ENCODE measurements at regions not wholly inside any gene's neighbourhood (a gene's known extent, or its start where the extent isn't known, plus 50 kb on each side); places are given as distances from the start of the nearest gene placed in this dataset.
"Not testable (repeated sequence)": the region's sequence is repeated elsewhere in the genome, so short reads cannot be mapped to it uniquely, and the experiment has no call there.

DNA sequence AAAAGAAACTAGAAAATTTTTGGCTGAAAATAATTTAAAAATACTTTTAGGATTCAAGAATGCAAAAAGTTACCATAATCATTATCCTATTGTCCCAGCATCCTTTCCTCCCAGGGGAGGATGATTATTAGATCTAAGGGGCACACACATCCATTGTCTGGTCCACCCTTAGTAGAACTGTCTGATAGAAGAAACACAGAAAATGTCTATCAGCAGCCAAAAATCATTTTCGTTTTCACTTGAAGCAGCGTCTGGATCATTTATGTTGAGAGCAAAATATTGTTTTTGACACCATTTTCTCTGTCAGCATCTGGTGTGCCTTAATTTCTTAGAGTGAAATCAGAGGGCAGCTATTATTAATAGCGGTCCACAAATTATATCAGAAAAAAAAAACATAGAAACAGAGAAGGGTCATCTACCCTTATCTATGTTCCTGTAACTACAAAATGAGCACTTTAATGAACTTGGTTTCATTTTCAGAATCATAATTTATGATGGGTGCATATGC lies 446.3 kb downstream of the TRAM1L1 start:
- DNase-seq = no peak

DNA sequence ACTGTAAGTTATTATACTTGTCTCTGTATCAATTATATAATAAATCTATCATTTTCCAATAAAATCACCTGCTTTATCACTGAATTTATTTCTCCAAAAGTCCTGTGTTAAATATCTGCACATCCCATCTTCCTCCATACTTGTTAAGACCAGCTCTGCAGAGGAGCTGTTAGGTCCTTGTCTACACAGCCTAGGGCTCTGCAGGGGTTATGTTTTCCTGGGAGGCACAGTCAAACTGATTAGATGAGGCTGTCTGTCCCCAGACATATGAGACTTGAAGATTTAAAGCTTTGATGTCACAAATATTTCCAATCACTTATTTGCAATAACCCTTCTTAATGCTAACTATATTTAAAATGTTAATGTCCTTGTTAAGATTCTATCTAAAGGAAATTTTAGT lies 446.8 kb downstream of the TRAM1L1 start:
- DNase-seq = no peak

DNA sequence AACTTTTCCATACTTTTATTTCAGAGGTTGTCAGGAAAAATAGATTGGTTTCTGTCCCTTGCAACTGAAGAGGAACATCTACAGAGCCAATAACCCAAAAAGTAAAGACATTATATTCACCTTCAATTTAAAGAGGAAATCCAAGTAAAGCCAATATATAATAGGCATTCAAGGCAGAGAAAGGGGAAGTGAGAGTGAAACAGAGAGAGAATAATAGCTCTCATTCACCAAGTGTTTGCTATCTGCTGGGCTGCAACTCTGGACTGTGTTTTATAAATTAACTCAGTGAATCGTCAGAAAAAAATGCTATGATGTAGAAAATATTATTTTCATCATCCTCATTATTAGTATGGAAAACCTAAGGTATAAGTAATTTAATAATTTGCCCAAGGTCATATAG lies 448.5 kb downstream of the TRAM1L1 start:
- DNase-seq = no peak

DNA sequence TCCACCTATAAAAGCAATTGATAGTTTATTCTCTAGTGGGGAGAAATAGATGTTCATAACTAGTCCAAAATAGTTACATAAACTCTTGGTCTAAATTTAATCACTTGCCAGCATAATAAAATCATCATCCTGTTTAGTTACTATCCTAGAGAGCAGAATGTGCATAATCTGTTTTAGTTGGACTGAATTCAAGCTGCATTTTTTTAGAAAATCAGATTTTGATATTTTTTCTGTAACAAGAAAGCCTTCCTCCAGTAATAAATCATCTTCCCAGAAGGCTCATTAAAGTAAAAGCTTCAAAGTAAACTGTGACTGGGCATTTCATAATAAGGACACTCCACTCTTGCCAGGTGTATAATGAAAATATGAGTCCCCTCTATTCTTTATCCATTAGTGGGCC lies 453.1 kb downstream of the TRAM1L1 start:
- DNase-seq = no peak

DNA sequence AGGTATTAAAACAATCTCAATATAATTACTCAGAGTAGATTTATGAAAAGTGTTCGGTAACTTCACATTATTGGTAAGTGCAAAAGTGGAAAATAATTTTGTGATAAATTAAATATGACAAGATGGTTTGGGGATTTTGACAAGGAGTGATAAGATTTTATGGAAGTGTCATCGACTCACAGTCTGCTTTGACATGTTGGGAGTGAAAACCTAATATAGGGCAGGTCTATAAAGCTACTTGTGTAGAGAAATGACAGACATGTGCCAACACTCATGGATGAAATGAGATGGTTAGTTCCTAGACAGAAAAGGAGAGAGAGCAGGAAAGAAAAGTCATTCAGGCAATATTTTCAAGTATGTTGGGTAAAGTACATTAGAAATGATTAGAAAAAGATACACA lies 456.8 kb downstream of the TRAM1L1 start:
- DNase-seq = no peak

DNA sequence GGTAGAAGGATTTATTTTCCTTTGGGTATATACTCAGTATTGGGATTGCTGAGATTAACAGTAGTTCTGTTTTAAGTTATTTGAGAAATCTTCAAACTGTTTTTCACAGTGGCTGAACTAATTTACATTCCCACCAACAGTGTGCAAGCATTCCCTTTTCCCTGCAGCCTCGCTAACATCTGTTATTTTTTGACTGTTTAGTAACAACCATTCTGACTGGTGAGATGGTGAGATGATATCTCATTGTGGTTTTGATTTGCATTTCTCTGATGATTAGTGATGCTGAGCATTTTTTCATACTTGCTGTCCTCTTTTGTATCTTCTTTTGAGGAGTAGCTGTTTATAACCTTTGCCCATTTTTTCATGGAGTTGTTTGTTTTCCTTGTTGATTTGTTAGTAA lies 457.8 kb downstream of the TRAM1L1 start:
- DNase-seq = peak; percentile 4

DNA sequence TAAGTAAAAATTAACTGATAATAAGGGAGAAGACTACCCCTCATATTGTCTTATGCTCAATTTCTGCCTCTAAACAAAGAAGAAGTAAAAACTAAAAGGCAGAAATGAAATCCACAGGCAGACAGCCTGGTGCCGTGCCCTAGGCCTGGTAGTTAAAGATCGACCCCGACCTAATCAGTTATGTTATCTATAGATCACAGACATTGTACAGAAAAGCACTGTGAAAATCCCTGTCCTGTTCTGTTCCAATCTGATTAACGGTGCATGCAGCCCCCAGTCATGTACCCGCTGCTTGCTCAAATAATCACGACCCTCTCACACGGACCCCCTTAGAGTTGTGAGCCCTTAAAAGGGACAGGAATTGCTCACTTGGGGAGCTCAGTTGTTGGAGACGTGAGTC lies 465.9 kb downstream of the TRAM1L1 start:
- DNase-seq = not testable (repeated sequence)

DNA sequence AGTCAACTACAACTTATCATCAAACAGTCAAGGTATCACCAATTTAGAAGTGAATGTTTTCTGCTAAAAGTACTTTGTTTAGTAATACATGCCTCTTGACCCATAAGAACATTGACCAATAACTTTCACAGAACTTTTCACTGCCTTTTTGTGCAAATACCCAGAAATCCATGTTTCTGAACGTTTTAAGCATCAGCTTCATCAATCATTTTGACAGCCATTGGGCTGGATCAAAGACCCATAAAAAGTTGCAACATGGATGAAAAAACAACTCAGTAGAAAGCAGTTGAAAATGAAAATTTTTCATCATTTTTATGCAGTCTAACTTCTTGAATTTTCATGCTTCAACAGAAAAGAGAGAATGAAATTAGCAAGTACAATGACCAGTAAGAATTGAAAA lies 466.7 kb downstream of the TRAM1L1 start:
- DNase-seq = no peak

DNA sequence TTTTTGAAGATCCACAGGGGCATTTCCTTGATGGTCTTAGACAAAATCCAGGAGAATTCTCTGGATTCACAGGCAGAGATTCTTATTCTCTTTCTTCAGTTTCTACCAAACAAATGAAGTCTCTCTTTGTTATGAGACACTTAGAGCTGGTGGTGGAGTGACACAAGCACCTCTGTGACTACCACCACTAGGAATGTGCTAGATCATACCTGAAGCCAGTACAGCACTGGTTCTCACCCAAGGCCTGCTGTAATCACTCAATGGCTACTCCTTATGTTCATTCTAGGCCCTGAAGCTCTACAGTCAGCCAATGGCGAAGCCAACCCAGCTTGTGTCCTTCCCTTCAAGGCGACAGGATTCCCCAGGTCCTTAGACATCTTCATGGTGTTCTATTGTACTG lies 482.3 kb downstream of the TRAM1L1 start:
- no peak for DNase-seq

DNA sequence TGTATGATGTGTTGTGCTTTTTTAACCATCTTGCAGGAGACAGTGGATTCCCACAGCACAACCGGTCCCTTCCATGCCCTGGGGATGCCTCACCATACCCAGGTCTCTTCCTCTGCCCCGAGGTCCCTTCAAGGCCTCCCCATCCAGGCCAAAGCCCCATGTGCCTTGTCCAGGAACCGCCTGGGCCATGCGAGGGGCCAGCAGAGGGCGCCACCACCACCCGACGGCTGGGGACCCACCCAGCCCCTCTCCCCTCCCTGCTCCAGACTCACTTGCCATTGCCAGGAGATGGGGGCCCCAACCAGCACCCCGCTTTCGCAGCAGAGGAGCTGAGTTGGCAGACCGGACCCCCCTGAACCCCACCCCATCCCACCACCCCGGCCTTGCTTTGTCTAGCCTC lies 485.5 kb downstream of the TRAM1L1 start:
- DNase-seq = no peak

DNA sequence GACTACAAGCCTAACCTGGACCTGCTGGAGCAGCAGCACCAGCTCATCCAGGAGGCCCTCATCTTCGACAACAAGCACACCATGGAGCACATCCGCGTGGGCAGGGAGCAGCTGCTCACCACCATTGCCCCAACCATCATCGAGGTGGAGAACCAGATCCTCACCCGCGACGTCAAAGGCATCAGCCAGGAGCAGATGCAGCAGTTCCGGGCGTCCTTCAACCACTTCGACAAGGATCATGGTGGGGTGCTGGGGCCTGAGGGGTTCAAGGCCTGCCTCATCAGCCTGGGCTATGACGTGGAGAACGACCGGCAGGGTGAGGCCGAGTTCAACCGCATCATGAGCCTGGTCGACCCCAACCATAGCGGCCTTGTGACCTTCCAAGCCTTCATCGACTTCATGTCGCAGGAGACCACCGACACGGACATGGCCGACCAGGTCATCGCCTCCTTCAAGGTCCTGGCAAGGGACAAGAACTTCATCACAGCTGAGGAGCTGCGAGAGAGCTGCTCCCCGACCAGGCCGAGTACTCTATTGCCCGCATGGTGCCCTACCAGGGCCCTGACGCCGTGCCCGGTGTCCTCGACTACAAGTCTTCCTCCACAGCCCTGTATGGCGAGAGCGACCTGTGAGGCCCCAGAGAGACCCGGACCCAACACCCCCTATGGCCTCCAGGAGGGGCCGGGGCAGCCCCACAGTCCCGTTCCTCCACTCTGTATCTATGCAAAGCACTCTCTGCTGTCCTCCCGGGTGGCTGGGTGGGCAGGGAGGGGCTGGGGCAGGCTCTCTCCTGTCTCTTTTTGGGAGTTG lies 486.2 kb downstream of the TRAM1L1 start:
- DNase-seq = no peak

DNA sequence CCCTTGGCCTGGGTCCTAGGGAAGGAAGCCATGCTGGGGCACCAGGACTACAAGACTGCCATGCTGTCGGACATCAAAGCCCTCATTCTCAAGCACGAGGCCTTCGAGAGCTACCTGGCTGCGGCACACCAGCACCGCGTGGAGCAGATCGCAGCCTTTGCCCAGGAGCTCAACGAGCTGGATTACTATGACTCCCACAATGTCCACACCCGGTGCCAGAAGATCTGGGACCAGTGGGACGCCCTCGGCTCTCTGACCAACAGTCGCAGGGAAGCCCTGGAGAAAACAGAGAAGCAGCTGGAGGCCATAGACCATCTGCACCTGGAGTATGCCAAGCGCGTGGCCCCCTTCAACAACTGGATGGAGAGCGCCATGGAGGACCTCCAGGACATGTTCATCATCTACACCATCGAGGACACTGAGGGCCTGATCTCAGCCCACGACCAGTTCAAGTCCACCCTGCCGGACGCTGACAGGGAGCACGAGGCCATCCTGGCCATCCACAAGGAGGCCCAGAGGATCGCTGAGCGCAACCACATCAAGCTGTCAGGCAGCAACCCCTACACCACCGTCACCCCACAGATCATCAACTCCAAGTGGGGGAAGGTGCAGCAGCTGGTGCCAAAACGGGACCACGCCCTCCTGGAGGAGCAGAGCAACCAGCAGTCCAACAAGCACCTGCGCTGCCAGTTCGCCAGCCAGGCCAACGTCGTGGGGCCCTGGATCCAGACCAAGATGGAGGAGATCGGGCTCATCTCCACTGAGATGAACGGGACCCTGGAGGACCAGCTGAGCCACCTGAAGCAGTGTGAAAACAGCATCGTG lies 487.0 kb downstream of the TRAM1L1 start:
- DNase-seq = no peak

DNA sequence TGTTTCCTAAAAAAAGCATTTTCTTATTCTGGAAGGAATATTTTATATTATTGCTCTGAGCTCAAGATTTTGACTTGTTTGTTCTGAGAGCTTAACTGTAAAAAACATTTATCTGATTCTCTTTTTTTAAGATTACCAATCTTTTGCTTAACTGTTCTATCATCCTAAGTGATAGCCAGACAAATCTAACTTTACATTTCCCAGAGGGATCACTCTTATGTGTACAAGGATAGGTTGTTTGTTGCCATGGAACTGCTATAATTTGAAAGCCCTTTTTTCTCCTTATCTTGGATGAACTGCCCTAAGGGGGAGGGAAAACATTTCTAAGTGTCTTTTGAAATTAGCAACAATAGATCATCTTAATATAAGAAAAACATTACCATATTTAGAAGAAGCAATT lies 494.7 kb downstream of the TRAM1L1 start:
- DNase-seq = no peak

DNA sequence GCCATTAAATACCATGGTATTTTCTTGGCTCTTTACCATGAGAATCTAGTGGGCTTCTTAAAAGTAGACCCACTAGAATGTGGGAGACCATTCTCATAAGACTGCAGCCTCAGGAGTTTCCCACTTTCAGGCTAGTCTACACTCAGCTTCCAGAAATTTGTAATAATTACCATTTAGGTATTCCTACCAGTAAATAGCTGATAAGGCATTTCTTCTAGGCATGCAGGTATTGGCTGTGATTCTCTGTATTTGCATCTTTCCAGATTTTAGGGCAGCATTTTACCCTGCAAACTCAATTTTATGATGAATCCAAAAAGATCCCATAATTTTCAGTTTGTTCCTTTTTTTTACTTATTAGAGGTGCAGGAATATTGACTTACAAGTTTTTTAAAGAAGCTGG lies 496.6 kb downstream of the TRAM1L1 start:
- no peak for DNase-seq

DNA sequence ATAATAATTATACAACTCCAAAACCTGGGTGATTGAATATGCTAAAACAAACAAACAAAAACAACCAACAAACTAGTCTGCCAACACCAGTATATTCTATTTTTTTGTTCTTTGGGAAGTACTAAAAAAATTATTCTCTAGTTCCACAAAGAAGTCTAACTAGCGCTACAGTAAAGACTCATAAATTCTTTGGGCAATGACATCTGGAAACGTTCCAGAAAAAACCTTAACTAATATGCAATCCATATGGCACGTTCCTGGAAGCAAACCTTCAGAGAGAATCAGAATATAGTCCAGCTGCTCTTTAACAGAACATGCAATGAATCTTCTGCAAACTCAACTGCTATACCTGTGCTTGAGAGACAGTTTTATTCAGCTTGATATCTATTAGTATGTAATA lies 500.1 kb downstream of the TRAM1L1 start:
- DNase-seq = peak; percentile 1

DNA sequence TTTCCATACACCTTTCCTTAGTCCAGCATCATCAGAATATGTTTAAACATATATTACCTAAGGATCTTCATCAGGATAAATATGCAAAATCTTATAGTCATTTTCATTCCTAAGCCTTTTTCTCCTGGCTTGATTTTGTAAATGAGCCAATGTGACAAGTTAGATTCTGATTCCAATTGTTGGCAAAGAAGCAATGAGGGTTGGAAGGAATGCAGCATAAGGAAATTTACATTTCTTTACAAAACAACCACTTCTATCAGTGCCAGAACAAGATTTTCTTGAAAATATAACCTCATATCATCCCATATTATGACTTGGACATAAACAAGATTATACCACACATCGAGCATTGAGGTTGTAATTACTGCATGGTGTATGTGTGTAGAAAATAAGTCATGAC lies 508.1 kb downstream of the TRAM1L1 start:
- DNase-seq = no peak

DNA sequence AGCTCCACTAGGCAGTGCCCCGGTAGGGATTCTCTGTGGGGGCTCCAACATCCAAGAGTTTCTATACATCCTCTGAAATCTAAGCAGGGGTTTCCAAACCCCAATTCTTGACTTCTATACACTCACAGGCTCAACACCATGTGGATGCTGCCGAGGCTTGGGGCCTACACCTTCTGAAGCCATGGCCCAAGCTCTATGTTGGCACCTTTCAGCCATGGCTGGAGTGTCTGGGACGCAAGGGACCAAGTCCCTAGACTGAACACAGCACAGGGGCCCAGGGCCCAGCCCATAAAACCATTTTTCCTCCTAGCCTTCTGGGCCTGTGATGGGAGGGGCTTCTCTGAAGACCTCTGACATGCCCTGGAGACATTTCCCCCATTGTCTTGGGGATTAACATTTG lies 511.8 kb downstream of the TRAM1L1 start:
- DNase-seq = no peak

DNA sequence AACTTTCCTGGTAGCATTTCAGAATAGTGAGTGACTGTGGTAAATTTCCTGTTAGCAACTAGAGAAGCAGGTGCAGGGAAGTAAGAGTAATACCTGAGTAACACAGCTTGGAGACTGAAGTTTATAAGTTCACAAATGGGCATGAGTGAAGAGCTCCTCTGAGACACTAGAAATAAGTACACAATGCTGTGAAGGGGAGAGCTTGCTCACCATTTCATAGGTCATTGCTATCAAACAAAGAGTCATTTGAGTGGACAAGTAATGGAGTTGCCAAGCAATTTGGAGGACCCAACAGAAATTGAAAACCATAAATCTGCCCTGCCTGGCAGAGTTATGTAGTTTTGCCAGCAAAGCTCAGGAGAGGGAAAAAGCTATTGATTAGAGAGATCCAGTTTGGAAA lies 523.6 kb downstream of the TRAM1L1 start:
- no peak for DNase-seq

DNA sequence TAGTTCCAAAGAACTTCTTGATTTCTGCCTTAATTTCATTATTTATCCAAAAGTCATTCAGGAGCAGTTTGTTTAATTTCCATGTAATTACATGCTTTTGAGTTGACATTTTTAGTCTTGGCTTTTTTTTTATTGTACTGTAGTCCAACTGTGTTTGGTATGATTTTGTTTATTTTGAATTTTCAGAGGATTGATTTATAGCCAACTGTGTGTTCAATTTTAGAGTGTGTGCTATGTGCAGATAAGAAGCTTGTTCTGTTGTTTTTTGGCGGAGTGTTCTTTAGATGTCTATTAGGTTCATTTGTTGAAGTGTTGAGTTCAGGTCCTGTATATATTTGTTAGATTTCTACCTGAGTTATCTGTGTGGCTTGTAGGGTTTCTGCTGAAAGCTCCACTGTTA lies 533.6 kb downstream of the TRAM1L1 start:
- no peak for DNase-seq

DNA sequence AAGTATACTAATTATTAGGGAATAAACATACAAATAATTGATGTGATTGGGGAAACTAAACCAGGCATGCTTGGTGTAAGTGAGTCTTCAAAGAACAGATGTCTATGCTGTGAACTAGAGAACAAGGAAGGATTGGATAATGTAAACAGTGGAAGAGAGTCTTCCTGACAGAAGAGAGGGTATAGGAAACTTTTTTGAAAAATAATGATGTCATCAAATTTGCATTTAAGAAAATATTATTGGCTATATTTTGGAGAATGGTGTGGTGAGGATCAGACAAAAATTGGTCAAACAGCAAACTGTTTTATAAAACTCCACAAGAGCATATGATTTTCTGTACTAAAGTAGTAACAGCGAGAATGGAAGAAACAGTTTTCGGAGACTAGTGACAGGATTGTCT lies 537.7 kb downstream of the TRAM1L1 start:
- no peak for DNase-seq

DNA sequence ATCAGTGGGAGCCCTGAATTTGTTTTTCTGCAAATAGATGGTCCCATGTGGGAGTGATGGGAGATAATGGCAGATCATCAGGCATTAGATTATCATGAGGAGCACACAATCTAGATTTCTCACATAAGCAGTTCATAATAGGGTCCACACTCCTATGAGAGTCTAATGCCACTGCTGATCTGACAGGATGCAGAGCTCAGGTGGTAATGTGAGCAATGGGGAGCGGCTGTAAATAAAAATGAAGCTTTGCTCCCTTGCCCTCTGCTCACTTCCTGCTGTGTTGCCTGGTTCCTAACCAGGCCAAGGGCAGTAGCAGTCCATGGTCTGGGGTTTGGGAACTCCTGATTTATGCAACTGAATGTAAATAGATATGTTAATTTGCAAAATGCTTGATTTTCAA lies 538.6 kb downstream of the TRAM1L1 start:
- DNase-seq = no peak

DNA sequence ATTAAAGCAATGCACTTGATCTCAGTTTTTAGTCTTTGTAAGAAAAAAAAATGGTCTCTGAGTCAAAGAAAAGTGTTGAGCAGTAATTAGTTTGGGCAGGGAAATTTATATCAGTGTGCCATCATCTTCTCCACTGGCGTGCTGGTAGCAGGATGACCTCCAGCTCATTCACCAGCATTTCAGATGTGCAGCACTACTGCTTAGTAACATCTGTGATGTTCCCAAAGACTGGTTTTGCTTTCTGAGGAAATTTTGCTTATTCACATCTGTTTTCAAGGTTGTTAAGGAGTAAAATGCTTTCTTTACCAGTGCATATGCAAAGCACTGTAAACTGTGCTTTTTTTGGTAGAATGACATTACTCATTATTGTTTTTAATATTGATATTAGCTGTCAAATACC lies 540.4 kb downstream of the TRAM1L1 start:
- DNase-seq = no peak

DNA sequence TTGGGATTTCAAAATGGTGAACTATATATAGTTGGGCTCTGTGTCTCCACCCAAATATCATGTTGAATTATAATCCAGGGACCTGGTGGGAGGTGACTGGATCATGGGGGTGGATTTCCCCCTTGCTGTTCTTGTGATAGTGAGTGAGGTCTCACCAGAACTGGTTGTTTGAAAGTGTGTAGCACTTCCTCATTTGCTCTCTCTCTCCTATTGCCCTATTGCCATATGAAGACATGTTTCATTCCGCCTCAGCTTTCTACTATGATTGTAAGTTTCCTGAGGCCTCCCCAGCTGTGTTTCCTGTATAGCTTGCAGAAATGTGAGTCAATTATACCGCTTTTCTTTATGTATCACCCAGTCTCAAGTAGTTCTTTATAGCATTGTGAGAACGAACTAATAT lies 545.6 kb downstream of the TRAM1L1 start:
- no peak for DNase-seq

DNA sequence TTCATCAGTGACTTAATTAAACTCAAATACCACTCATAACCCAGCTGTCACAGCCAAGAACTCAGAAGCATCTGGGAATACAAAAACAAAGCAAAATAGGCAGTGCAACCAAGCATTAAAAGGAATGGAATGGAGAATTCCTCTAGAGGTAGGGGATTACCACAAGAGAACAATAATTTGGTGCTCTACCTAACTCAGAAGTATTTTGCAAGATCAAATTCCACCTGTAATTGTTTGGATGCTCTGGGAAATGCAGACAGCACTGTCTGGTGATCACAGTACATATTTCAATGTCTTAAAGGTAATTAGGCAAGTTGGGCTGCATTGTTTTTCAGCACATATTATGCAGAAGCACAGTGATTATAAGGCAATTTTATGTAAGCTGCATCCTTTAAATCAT lies 547.5 kb downstream of the TRAM1L1 start:
- DNase-seq = no peak

Data from fibroblast of skin of right biceps (primary cell).